Lung (tissue), 11 donors: ENCODE measurements at regions not wholly inside any gene's neighbourhood (a gene's known extent, or its start where the extent isn't known, plus 50 kb on each side); places are given as distances from the start of the nearest gene placed in this dataset.

ENCODE experiments used
- ATAC-seq: fragments of 200-7000 bp; cut with Tn5 transposase; one replicate; pipeline ENCODE4 v1.9.1; 2020; ENCODE audit warnings: moderate number of reproducible peaks; ENCODE audit not compliant: insufficient read depth, low FRiP score
- DNase-seq, 3 donors: peaks; one replicate each; pipeline ENCODE4 v3.0.0-alpha.2; 2013 to 2017
- H3K27ac ChIP-seq, 2 donors: one replicate each; pipeline ENCODE4 v1.5.1; 2013; ENCODE audit warnings: mild to moderate bottlenecking in 2 of 2, moderate library complexity in 2 of 2, control low read depth in 1 of 2, inconsistent platforms in 1 of 2, low read depth in 1 of 2, low read length in 1 of 2
- H3K27me3 ChIP-seq, 3 donors: one replicate each; pipeline ENCODE4 v1.5.1; 2013; ENCODE audit warnings: low read length in 2 of 3; ENCODE audit not compliant: control insufficient read depth in 3 of 3, insufficient read depth in 3 of 3
- H3K36me3 ChIP-seq, 4 donors: one replicate each; pipeline ENCODE4 v1.5.1; 2013; ENCODE audit warnings: low read length in 4 of 4, mild to moderate bottlenecking in 1 of 4, moderate library complexity in 1 of 4; ENCODE audit not compliant: control insufficient read depth in 4 of 4, insufficient read depth in 4 of 4
- H3K4me1 ChIP-seq, 5 donors: one replicate each; pipeline ENCODE4 v1.5.1; 2013; ENCODE audit warnings: low read length in 5 of 5, mild to moderate bottlenecking in 2 of 5, moderate library complexity in 1 of 5; ENCODE audit not compliant: control insufficient read depth in 5 of 5, insufficient read depth in 5 of 5
- H3K4me3 ChIP-seq: one replicate; pipeline ENCODE4 v1.5.1; 2013; ENCODE audit warnings: mild to moderate bottlenecking, control low read depth, moderate library complexity
- H3K9ac ChIP-seq, 2 donors: one replicate each; pipeline ENCODE4 v1.5.1; 2013; ENCODE audit warnings: low read length in 2 of 2, control low read depth in 1 of 2; ENCODE audit not compliant: insufficient read depth in 1 of 2
- H3K9me3 ChIP-seq, 4 donors: one replicate each; pipeline ENCODE4 v1.5.1; 2013; ENCODE audit warnings: low read length in 3 of 4, mild to moderate bottlenecking in 1 of 4, moderate library complexity in 1 of 4; ENCODE audit not compliant: control insufficient read depth in 4 of 4, insufficient read depth in 3 of 4
- CTCF ChIP-seq: IDR thresholded peaks from 2 replicates; pipeline ENCODE4 v1.5.1; 2012; ENCODE audit warnings: mild to moderate bottlenecking; ENCODE audit errors: control extremely low read depth, extremely low read depth
- WGBS, 2 donors: extraction: QIAGEN DNeasy Blood & Tissue Kit; methylation state at CpG; one replicate each; pipeline ENCODE4 v1.1.7; 2013; 5-methylcytosine and 5-hydroxymethylcytosine counted together
- donor health status: control.
- donor health status: control.
- donor health status: Bipolar disorder and iron deficiency.
- donor health status: healthy.
- donor health status: DM: yes; HTN: yes; CAD: no.

GRCh38 chr13:40132249-40132648 lies 476.8 kb downstream of the COG6 start:
- DNase-seq (no peak), ATAC-seq (no peak)
- no peaks in the 10 kb centered on the region for H3K27me3 ChIP-seq
- H3K27ac ChIP-seq, result no peak overlapping the region
- H3K36me3 ChIP-seq, result no peaks in the 10 kb centered on the region
- no peak for TF ChIP-seq CTCF
- peaks cover 0 to 3% (median 0%) of the 10 kb centered on the region in 4 donors for H3K9me3 ChIP-seq
- H3K9ac ChIP-seq, result no peak overlapping the region
- peaks cover 0 to 7% (median 0%) of the 10 kb centered on the region in 5 donors for H3K4me1 ChIP-seq
- no peak overlapping the region for H3K4me3 ChIP-seq
- WGBS, 2 donors, result 78 to 94% methylated on average over 3 of the region's 3 CpGs

- WGBS, 2 donors, result 93 to 99% methylated on average over 2 of the region's 2 CpGs
- H3K9me3 ChIP-seq, result peaks cover 0 to 2% (median 0%) of the 10 kb centered on the region in 4 donors
- no peak overlapping the region for H3K9ac ChIP-seq
- peaks cover 0 to 7% (median 0%) of the 10 kb centered on the region in 5 donors for H3K4me1 ChIP-seq
- ATAC-seq (no peak), DNase-seq (no peak)
- H3K4me3 ChIP-seq, result no peak overlapping the region
- no peaks in the 10 kb centered on the region for H3K36me3 ChIP-seq
- H3K27ac ChIP-seq, result no peak overlapping the region
- H3K27me3 ChIP-seq, result peaks cover 0 to 3% (median 0%) of the 10 kb centered on the region in 3 donors
- no peak for TF ChIP-seq CTCF
These were observed 481.4 kb downstream of the COG6 start for GRCh38 chr13:40136896-40137295.

- ATAC-seq (no peak), DNase-seq (no peak)
- Histone ChIP-seq H3K9me3 (peaks cover 0 to 2% (median 0%) of the 10 kb centered on the region in 4 donors), H3K4me1 (peaks cover 0 to 7% (median 0%) of the 10 kb centered on the region in 5 donors), H3K36me3 (no peaks in the 10 kb centered on the region), H3K27me3 (peaks cover 0 to 3% (median 0%) of the 10 kb centered on the region in 3 donors), H3K4me3 (no peak overlapping the region), H3K9ac (no peak overlapping the region), H3K27ac (no peak overlapping the region)
- 92 to 93% methylated on average over 6 of the region's 6 CpGs for WGBS, 2 donors
- no peak for TF ChIP-seq CTCF
These were observed 481.9 kb downstream of the COG6 start for GRCh38 chr13:40137400-40137799.

- no peak for TF ChIP-seq CTCF
- Histone ChIP-seq H3K9ac (no peak overlapping the region), H3K36me3 (no peaks in the 10 kb centered on the region), H3K27me3 (peaks cover 0 to 3% (median 0%) of the 10 kb centered on the region in 3 donors), H3K4me3 (no peak overlapping the region), H3K27ac (no peak overlapping the region), H3K4me1 (no peaks in the 10 kb centered on the region), H3K9me3 (peaks cover 0 to 2% (median 0%) of the 10 kb centered on the region in 4 donors)
- DNase-seq (no peak), ATAC-seq (no peak)
- WGBS, 2 donors, result 73 to 81% methylated on average over 10 of the region's 10 CpGs
These were observed 484.5 kb downstream of the COG6 start for GRCh38 chr13:40139896-40140520.
